ENCODE measurements at regions not wholly inside any gene's neighbourhood (a gene's known extent, or its start where the extent isn't known, plus 50 kb on each side); places are given as distances from the start of the nearest gene placed in this dataset.

GRCh38 chr9:25421560-25421959, 256.7 kb downstream of the TUSC1 start:
- no peak overlapping the region for H3K56ac ChIP-seq (ENCODE audit: low read length)
- DNase-seq: no peak
- WGBS (ENCODE audit: extremely low coverage, insufficient coverage, low lambda C conversion rate): no CpG with 5 or more reads among the region's 1 CpG

GRCh38 chr9:25418974-25419373, 259.3 kb downstream of the TUSC1 start:
- Histone ChIP-seq H3K79me2 (ENCODE audit: control insufficient read depth, insufficient read depth, low read length) (no peaks in the 10 kb centered on the region), H3K4me3 (ENCODE audit: low read length) (no peak overlapping the region), H2BK15ac (replicated peaks; ENCODE audit: low read depth) (no peak overlapping the region), H3K9ac (ENCODE audit: low read length) (no peak overlapping the region), H3K4me1 (ENCODE audit: control insufficient read depth, low read depth, low read length) (no peaks in the 10 kb centered on the region), H3K27me3 (ENCODE audit: insufficient read depth, low read length, poor library complexity) (no peaks in the 10 kb centered on the region), H4K5ac (ENCODE audit: low read length) (no peak overlapping the region), H3K27ac (ENCODE audit: low read depth, low read length) (no peak overlapping the region), H3K56ac (ENCODE audit: low read length) (no peak overlapping the region), H3K23ac (ENCODE audit: low read length) (no peak overlapping the region), H4K8ac (ENCODE audit: low read depth, low read length) (no peak overlapping the region), H3K4ac (ENCODE audit: low read depth, low read length) (no peak overlapping the region), H2AK5ac (ENCODE audit: low read length) (no peak overlapping the region), H3K36me3 (ENCODE audit: control insufficient read depth, insufficient read depth, low read length) (no peaks in the 10 kb centered on the region), H3K18ac (ENCODE audit: low read length) (no peak overlapping the region), H2BK5ac (ENCODE audit: low read length) (no peak overlapping the region), H2BK120ac (ENCODE audit: low read depth, low read length) (no peak overlapping the region), H3K4me2 (ENCODE audit: low read length) (no peak overlapping the region), H3K79me1 (ENCODE audit: low read length) (no peaks in the 10 kb centered on the region)
- DNase-seq: no peak

More at GRCh38 chr9:25421560-25421959, 256.7 kb downstream of the TUSC1 start:
- no peak overlapping the region for H2BK5ac ChIP-seq (ENCODE audit: low read length)
- H3K9ac ChIP-seq (ENCODE audit: low read length): no peak overlapping the region
- no peak overlapping the region for H3K4me3 ChIP-seq (ENCODE audit: low read length)
- H3K36me3 ChIP-seq (ENCODE audit: control insufficient read depth, insufficient read depth, low read length): no peaks in the 10 kb centered on the region
- no peak overlapping the region for H2BK15ac ChIP-seq (replicated peaks; ENCODE audit: low read depth)
- no peaks in the 10 kb centered on the region for H3K79me1 ChIP-seq (ENCODE audit: low read length)
- no peak overlapping the region for H3K4me2 ChIP-seq (ENCODE audit: low read length)
- H4K5ac ChIP-seq (ENCODE audit: low read length): no peak overlapping the region
- no peak overlapping the region for H2AK5ac ChIP-seq (ENCODE audit: low read length)
- H3K27me3 ChIP-seq (ENCODE audit: insufficient read depth, low read length, poor library complexity): no peaks in the 10 kb centered on the region
- no peak overlapping the region for H3K18ac ChIP-seq (ENCODE audit: low read length)
- no peak overlapping the region for H4K8ac ChIP-seq (ENCODE audit: low read depth, low read length)
- H2BK120ac ChIP-seq (ENCODE audit: low read depth, low read length): no peak overlapping the region
- no peak overlapping the region for H3K27ac ChIP-seq (ENCODE audit: low read depth, low read length)
- no peak overlapping the region for H3K23ac ChIP-seq (ENCODE audit: low read length)
- H3K4ac ChIP-seq (ENCODE audit: low read depth, low read length): no peak overlapping the region
- no peaks in the 10 kb centered on the region for H3K4me1 ChIP-seq (ENCODE audit: control insufficient read depth, low read depth, low read length)
- no peaks in the 10 kb centered on the region for H3K79me2 ChIP-seq (ENCODE audit: control insufficient read depth, insufficient read depth, low read length)

GRCh38 chr9:25415718-25416117, 262.5 kb downstream of the TUSC1 start:
- no peaks in the 10 kb centered on the region for H3K4me1 ChIP-seq (ENCODE audit: control insufficient read depth, low read depth, low read length)
- H2AK5ac ChIP-seq (ENCODE audit: low read length): no peak overlapping the region
- H3K4me2 ChIP-seq (ENCODE audit: low read length): no peak overlapping the region
- WGBS (ENCODE audit: extremely low coverage, insufficient coverage, low lambda C conversion rate): no CpG with 5 or more reads among the region's 1 CpG
- no peak overlapping the region for H2BK15ac ChIP-seq (replicated peaks; ENCODE audit: low read depth)
- no peak overlapping the region for H2BK120ac ChIP-seq (ENCODE audit: low read depth, low read length)
- H3K56ac ChIP-seq (ENCODE audit: low read length): no peak overlapping the region
- H3K9ac ChIP-seq (ENCODE audit: low read length): no peak overlapping the region
- H4K8ac ChIP-seq (ENCODE audit: low read depth, low read length): no peak overlapping the region
- H3K23ac ChIP-seq (ENCODE audit: low read length): no peak overlapping the region
- H3K79me1 ChIP-seq (ENCODE audit: low read length): no peaks in the 10 kb centered on the region
- no peak overlapping the region for H2BK5ac ChIP-seq (ENCODE audit: low read length)
- no peaks in the 10 kb centered on the region for H3K36me3 ChIP-seq (ENCODE audit: control insufficient read depth, insufficient read depth, low read length)
- no peak overlapping the region for H4K5ac ChIP-seq (ENCODE audit: low read length)
- H3K4me3 ChIP-seq (ENCODE audit: low read length): no peak overlapping the region
- no peaks in the 10 kb centered on the region for H3K27me3 ChIP-seq (ENCODE audit: insufficient read depth, low read length, poor library complexity)
- DNase-seq: no peak
- no peak overlapping the region for H3K27ac ChIP-seq (ENCODE audit: low read depth, low read length)
- H3K18ac ChIP-seq (ENCODE audit: low read length): no peak overlapping the region
- no peak overlapping the region for H3K4ac ChIP-seq (ENCODE audit: low read depth, low read length)
- H3K79me2 ChIP-seq (ENCODE audit: control insufficient read depth, insufficient read depth, low read length): no peaks in the 10 kb centered on the region

GRCh38 chr9:25412646-25413045, 265.6 kb downstream of the TUSC1 start:
- Histone ChIP-seq H3K4ac (ENCODE audit: low read depth, low read length) (peak overlapping the region; percentile 7), H3K27ac (ENCODE audit: low read depth, low read length) (no peak overlapping the region), H3K4me2 (ENCODE audit: low read length) (no peak overlapping the region), H3K9ac (ENCODE audit: low read length) (no peak overlapping the region), H3K23ac (ENCODE audit: low read length) (no peak overlapping the region), H3K4me1 (ENCODE audit: control insufficient read depth, low read depth, low read length) (no peaks in the 10 kb centered on the region), H2BK120ac (ENCODE audit: low read depth, low read length) (no peak overlapping the region), H4K5ac (ENCODE audit: low read length) (no peak overlapping the region), H3K4me3 (ENCODE audit: low read length) (no peak overlapping the region), H3K56ac (ENCODE audit: low read length) (no peak overlapping the region), H4K8ac (ENCODE audit: low read depth, low read length) (no peak overlapping the region), H3K79me2 (ENCODE audit: control insufficient read depth, insufficient read depth, low read length) (no peaks in the 10 kb centered on the region), H2BK15ac (replicated peaks; ENCODE audit: low read depth) (no peak overlapping the region), H3K18ac (ENCODE audit: low read length) (no peak overlapping the region), H3K27me3 (ENCODE audit: insufficient read depth, low read length, poor library complexity) (no peaks in the 10 kb centered on the region), H2BK5ac (ENCODE audit: low read length) (no peak overlapping the region), H3K79me1 (ENCODE audit: low read length) (no peaks in the 10 kb centered on the region), H2AK5ac (ENCODE audit: low read length) (no peak overlapping the region), H3K36me3 (ENCODE audit: control insufficient read depth, insufficient read depth, low read length) (no peaks in the 10 kb centered on the region)
- no peak for DNase-seq
- WGBS (ENCODE audit: extremely low coverage, insufficient coverage, low lambda C conversion rate): no CpG with 5 or more reads among the region's 1 CpG

GRCh38 chr9:25397746-25398145, 280.5 kb downstream of the TUSC1 start:
- no peak for DNase-seq
- Histone ChIP-seq H3K4me1 (ENCODE audit: control insufficient read depth, low read depth, low read length) (no peaks in the 10 kb centered on the region), H2AK5ac (ENCODE audit: low read length) (no peak overlapping the region), H2BK15ac (replicated peaks; ENCODE audit: low read depth) (no peak overlapping the region), H3K4me3 (ENCODE audit: low read length) (no peak overlapping the region), H2BK120ac (ENCODE audit: low read depth, low read length) (no peak overlapping the region), H3K4me2 (ENCODE audit: low read length) (no peak overlapping the region), H4K8ac (ENCODE audit: low read depth, low read length) (no peak overlapping the region), H3K4ac (ENCODE audit: low read depth, low read length) (no peak overlapping the region), H3K79me1 (ENCODE audit: low read length) (no peaks in the 10 kb centered on the region), H3K56ac (ENCODE audit: low read length) (no peak overlapping the region), H3K79me2 (ENCODE audit: control insufficient read depth, insufficient read depth, low read length) (no peaks in the 10 kb centered on the region), H4K5ac (ENCODE audit: low read length) (no peak overlapping the region), H3K18ac (ENCODE audit: low read length) (no peak overlapping the region), H3K23ac (ENCODE audit: low read length) (no peak overlapping the region), H3K27me3 (ENCODE audit: insufficient read depth, low read length, poor library complexity) (no peaks in the 10 kb centered on the region), H3K36me3 (ENCODE audit: control insufficient read depth, insufficient read depth, low read length) (no peaks in the 10 kb centered on the region), H3K9ac (ENCODE audit: low read length) (no peak overlapping the region), H2BK5ac (ENCODE audit: low read length) (no peak overlapping the region), H3K27ac (ENCODE audit: low read depth, low read length) (no peak overlapping the region)

GRCh38 chr9:25396828-25397227, 281.4 kb downstream of the TUSC1 start:
- Histone ChIP-seq H3K4ac (ENCODE audit: low read depth, low read length) (no peak overlapping the region), H3K23ac (ENCODE audit: low read length) (no peak overlapping the region), H4K8ac (ENCODE audit: low read depth, low read length) (no peak overlapping the region), H3K4me1 (ENCODE audit: control insufficient read depth, low read depth, low read length) (no peaks in the 10 kb centered on the region), H2BK15ac (replicated peaks; ENCODE audit: low read depth) (no peak overlapping the region), H4K5ac (ENCODE audit: low read length) (no peak overlapping the region), H3K27ac (ENCODE audit: low read depth, low read length) (peak overlapping the region; percentile 61), H3K4me3 (ENCODE audit: low read length) (no peak overlapping the region), H3K79me2 (ENCODE audit: control insufficient read depth, insufficient read depth, low read length) (no peaks in the 10 kb centered on the region), H2AK5ac (ENCODE audit: low read length) (no peak overlapping the region), H2BK120ac (ENCODE audit: low read depth, low read length) (no peak overlapping the region), H3K56ac (ENCODE audit: low read length) (no peak overlapping the region), H3K27me3 (ENCODE audit: insufficient read depth, low read length, poor library complexity) (no peaks in the 10 kb centered on the region), H2BK5ac (ENCODE audit: low read length) (no peak overlapping the region), H3K18ac (ENCODE audit: low read length) (no peak overlapping the region), H3K4me2 (ENCODE audit: low read length) (no peak overlapping the region), H3K79me1 (ENCODE audit: low read length) (no peaks in the 10 kb centered on the region), H3K36me3 (ENCODE audit: control insufficient read depth, insufficient read depth, low read length) (no peaks in the 10 kb centered on the region), H3K9ac (ENCODE audit: low read length) (no peak overlapping the region)
- DNase-seq: peak; percentile 41

Measured in mesendoderm (in vitro differentiated cells).